ENCODE measurements at regions not wholly inside any gene's neighbourhood (a gene's known extent, or its start where the extent isn't known, plus 50 kb on each side); places are given as distances from the start of the nearest gene placed in this dataset.

GRCh38 chr1:217373761-217374701 lies 256.9 kb downstream of the GPATCH2 start:
- Mint-ChIP-seq H3K27me3 (ENCODE audit: low read depth in 3 of 3) (peaks cover 0 to 2% (median 0%) of the 10 kb centered on the region in 3 donors), H3K4me3 (no peak overlapping the region), H3K27ac (no peak overlapping the region), H3K4me1 (no peaks in the 10 kb centered on the region), H3K9me3 (peaks cover 16 to 65% (median 30%) of the 10 kb centered on the region in 6 donors), H3K36me3 (peaks cover 0 to 3% (median 0%) of the 10 kb centered on the region in 3 donors)
- DNase-seq = no peak

- Mint-ChIP-seq H3K4me3 (no peak overlapping the region), H3K4me1 (no peaks in the 10 kb centered on the region), H3K36me3 (peaks cover 0 to 3% (median 0%) of the 10 kb centered on the region in 3 donors), H3K9me3 (peaks cover 11 to 51% (median 21%) of the 10 kb centered on the region in 6 donors), H3K27me3 (ENCODE audit: low read depth in 3 of 3) (peaks cover 0 to 1% (median 0%) of the 10 kb centered on the region in 3 donors), H3K27ac (no peak overlapping the region)
- DNase-seq = no peak
Measured at GRCh38 chr1:217372049-217372970, 258.6 kb downstream of the GPATCH2 start.

DNA sequence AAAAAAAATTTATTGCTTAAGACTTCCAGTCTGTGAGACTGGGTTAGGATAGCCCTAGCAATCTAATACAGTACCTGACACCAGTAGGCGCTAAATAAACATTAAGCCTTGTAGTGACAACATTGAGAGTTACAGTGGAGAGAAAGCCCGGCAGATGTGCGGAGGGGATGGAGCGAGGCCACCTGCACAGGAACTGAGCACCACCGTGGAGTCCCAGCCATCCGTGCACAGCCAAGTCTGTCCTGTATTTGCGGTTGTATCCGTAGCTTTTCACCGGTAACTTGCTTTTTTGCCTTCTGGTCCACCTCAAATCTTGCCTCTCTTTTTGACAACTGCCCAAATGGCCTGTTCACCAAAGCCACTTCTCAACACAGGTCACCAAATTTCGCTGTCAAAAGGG lies 260.1 kb downstream of the GPATCH2 start:
- H3K36me3 Mint-ChIP-seq = no peaks in the 10 kb centered on the region
- DNase-seq = no peak
- H3K4me3 Mint-ChIP-seq = no peak overlapping the region
- H3K9me3 Mint-ChIP-seq = peaks cover 9 to 37% (median 11%) of the 10 kb centered on the region in 6 donors
- H3K27ac Mint-ChIP-seq = no peak overlapping the region
- H3K4me1 Mint-ChIP-seq = no peaks in the 10 kb centered on the region
- no peaks in the 10 kb centered on the region for H3K27me3 Mint-ChIP-seq (ENCODE audit: low read depth in 3 of 3)

GRCh38 chr1:217369996-217370551 lies 260.8 kb downstream of the GPATCH2 start:
- Mint-ChIP-seq H3K27ac (no peak overlapping the region), H3K4me1 (no peaks in the 10 kb centered on the region), H3K27me3 (ENCODE audit: low read depth in 3 of 3) (no peaks in the 10 kb centered on the region)

GRCh38 chr1:217369271-217369981 lies 261.5 kb downstream of the GPATCH2 start:
- no peaks in the 10 kb centered on the region for H3K36me3 Mint-ChIP-seq
- no peak for DNase-seq
- H3K27me3 Mint-ChIP-seq (ENCODE audit: low read depth in 3 of 3) = no peaks in the 10 kb centered on the region
- peaks cover 4 to 24% (median 9%) of the 10 kb centered on the region in 6 donors for H3K9me3 Mint-ChIP-seq
- no peak overlapping the region for H3K27ac Mint-ChIP-seq
- H3K4me1 Mint-ChIP-seq = no peaks in the 10 kb centered on the region
- no peak overlapping the region for H3K4me3 Mint-ChIP-seq

More at GRCh38 chr1:217369996-217370551, 260.8 kb downstream of the GPATCH2 start:
- DNase-seq = no peak
- peaks cover 4 to 30% (median 9%) of the 10 kb centered on the region in 6 donors for H3K9me3 Mint-ChIP-seq
- H3K36me3 Mint-ChIP-seq = no peaks in the 10 kb centered on the region
- H3K4me3 Mint-ChIP-seq = no peak overlapping the region

- H3K4me1 Mint-ChIP-seq = no peaks in the 10 kb centered on the region
- no peak overlapping the region for H3K27ac Mint-ChIP-seq
- no peak for DNase-seq
- H3K27me3 Mint-ChIP-seq (ENCODE audit: low read depth in 3 of 3) = no peaks in the 10 kb centered on the region
- peaks cover 1 to 7% (median 5%) of the 10 kb centered on the region in 6 donors for H3K9me3 Mint-ChIP-seq
- H3K4me3 Mint-ChIP-seq = no peak overlapping the region
- peaks cover 0 to 3% (median 0%) of the 10 kb centered on the region in 3 donors for H3K36me3 Mint-ChIP-seq
Measured at GRCh38 chr1:217364220-217364619, 266.7 kb downstream of the GPATCH2 start.

DNA sequence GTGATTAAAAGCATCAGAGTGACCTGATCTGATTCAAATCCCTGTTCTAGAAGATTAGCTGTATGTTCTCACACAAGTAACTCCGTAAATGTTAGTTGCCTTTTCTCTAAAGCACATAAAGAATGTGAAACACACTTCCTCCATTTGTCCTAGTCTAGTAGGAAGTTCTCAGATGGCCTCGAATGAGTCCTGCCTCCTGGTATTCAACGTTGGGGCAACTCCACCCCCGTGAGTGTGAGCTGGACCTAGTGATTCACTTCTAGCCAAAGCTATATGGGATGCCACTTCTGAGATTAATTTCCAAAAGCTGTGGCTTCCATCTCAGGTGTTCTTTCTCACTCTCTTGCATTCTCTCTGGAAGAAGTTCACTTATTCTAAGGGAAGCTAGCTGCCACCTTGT lies 267.6 kb downstream of the GPATCH2 start:
- Mint-ChIP-seq H3K9me3 (peaks cover 0 to 5% (median 5%) of the 10 kb centered on the region in 6 donors), H3K27me3 (ENCODE audit: low read depth in 3 of 3) (no peaks in the 10 kb centered on the region), H3K4me1 (no peaks in the 10 kb centered on the region)

DNA sequence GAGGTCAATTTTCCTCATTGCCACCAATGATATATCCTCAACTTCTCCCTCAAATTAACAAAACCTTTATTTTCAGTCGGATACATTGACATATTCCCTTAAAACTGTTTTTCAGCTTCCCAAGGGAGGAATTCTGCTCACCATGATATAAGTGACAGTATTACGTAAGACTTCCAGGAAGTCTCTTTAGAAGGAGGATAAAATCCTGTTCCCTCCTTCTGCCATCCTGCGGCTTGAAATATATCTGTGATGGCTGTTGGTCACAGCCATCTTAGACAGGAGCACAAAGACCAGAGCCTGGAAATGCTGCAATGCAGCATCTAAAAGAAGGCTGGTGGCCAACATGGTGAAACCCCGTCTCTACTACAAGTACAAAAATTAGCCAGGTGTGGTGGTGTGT lies 270.4 kb downstream of the GPATCH2 start:
- no peak for DNase-seq
- Mint-ChIP-seq H3K36me3 (peaks cover 0 to 3% (median 0%) of the 10 kb centered on the region in 3 donors), H3K9me3 (peaks cover 2 to 6% (median 5%) of the 10 kb centered on the region in 6 donors), H3K27me3 (ENCODE audit: low read depth in 3 of 3) (no peaks in the 10 kb centered on the region), H3K27ac (no peak overlapping the region), H3K4me1 (no peaks in the 10 kb centered on the region), H3K4me3 (no peak overlapping the region)

More for the DNA sequence above, 267.6 kb downstream of the GPATCH2 start:
- Mint-ChIP-seq H3K36me3 (peaks cover 0 to 3% (median 0%) of the 10 kb centered on the region in 3 donors), H3K4me3 (no peak overlapping the region), H3K27ac (no peak overlapping the region)
- no peak for DNase-seq

GRCh38 chr1:217354895-217355294 lies 276.0 kb downstream of the GPATCH2 start:
- H3K27me3 Mint-ChIP-seq (ENCODE audit: low read depth in 3 of 3) = peaks cover 0 to 5% (median 3%) of the 10 kb centered on the region in 3 donors
- no peaks in the 10 kb centered on the region for H3K4me1 Mint-ChIP-seq
- no peak for DNase-seq
- no peak overlapping the region for H3K27ac Mint-ChIP-seq
- no peak overlapping the region for H3K4me3 Mint-ChIP-seq
- no peaks in the 10 kb centered on the region for H3K36me3 Mint-ChIP-seq
- H3K9me3 Mint-ChIP-seq = peaks cover 4 to 16% (median 8%) of the 10 kb centered on the region in 6 donors

GRCh38 chr1:217348960-217349664 lies 281.8 kb downstream of the GPATCH2 start:
- Mint-ChIP-seq H3K27ac (no peak overlapping the region), H3K36me3 (no peaks in the 10 kb centered on the region), H3K27me3 (ENCODE audit: low read depth in 3 of 3) (peaks cover 0 to 5% (median 1%) of the 10 kb centered on the region in 3 donors)

DNA sequence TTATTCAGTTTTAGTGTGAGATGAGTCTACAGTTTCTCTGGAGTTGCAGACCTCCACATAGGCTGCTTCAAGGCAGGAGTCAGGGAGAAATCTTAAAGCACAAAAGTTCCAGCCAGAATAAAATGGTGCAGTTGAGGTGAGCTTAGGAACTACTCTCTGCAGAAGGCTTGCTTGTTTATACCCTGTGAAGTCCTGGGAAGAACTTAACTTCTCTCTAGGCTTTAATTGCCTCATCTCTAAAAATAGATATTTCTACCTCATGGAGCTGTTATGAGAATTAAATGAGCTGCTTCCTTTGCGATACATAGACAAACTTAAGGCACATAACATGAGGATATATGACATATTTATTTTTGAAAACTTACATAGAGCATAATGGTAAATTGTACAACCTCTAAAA lies 286.2 kb downstream of the GPATCH2 start:
- no peaks in the 10 kb centered on the region for H3K36me3 Mint-ChIP-seq
- H3K27me3 Mint-ChIP-seq (ENCODE audit: low read depth in 3 of 3) = peaks cover 0 to 2% (median 0%) of the 10 kb centered on the region in 3 donors
- no peak for DNase-seq
- peaks cover 0 to 18% (median 8%) of the 10 kb centered on the region in 6 donors for H3K9me3 Mint-ChIP-seq
- no peak overlapping the region for H3K4me3 Mint-ChIP-seq
- H3K4me1 Mint-ChIP-seq = no peaks in the 10 kb centered on the region
- no peak overlapping the region for H3K27ac Mint-ChIP-seq

More at GRCh38 chr1:217348960-217349664, 281.8 kb downstream of the GPATCH2 start:
- DNase-seq = no peak
- Mint-ChIP-seq H3K4me3 (no peak overlapping the region), H3K4me1 (no peaks in the 10 kb centered on the region), H3K9me3 (peaks cover 5 to 25% (median 9%) of the 10 kb centered on the region in 6 donors)

DNA sequence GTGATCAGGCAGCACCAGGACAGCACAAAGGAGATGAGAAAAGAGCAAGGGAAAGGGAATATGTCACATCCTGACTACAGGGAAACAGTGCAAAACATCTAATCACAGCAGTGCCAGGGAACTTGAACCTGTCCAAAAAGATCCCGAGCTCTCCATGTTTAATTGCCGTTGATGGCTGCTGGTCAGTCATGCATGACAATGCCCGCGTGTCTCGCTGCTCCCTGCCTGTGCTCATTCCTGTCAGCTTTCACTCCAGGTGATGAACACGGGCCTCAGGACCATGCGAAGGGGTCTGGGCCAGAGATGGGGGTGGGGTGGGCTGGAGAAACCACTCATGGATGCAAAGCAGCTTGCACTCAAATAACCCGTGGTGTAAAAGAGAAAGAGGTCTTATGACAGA lies 287.0 kb downstream of the GPATCH2 start:
- Mint-ChIP-seq H3K27ac (no peak overlapping the region), H3K27me3 (ENCODE audit: low read depth in 3 of 3) (peaks cover 0 to 2% (median 0%) of the 10 kb centered on the region in 3 donors), H3K9me3 (peaks cover 3 to 18% (median 8%) of the 10 kb centered on the region in 6 donors), H3K36me3 (no peaks in the 10 kb centered on the region), H3K4me3 (no peak overlapping the region), H3K4me1 (no peaks in the 10 kb centered on the region)
- no peak for DNase-seq
